GM13976 (cell line): ENCODE measurements at regions not wholly inside any gene's neighbourhood (a gene's known extent, or its start where the extent isn't known, plus 50 kb on each side); places are given as distances from the start of the nearest gene placed in this dataset.

Experiments
- DNase-seq: peaks from one replicate; pipeline ENCODE4 v3.0.0; 2012; ENCODE audit warnings: low spot score
- CTCF ChIP-seq: IDR thresholded peaks from 2 replicates; pipeline ENCODE4 v1.5.1; 2012; ENCODE audit warnings: borderline replicate concordance, mild to moderate bottlenecking; ENCODE audit not compliant: insufficient read depth; ENCODE audit errors: extremely low read depth, missing control alignments, control extremely low read depth
- in situ Hi-C: fragments of 300-500 bp; cut with MboI; formaldehyde crosslinking; loops from one replicate; pipeline ENCODE4 v1.12.0; 2022; ENCODE audit warnings: low sequenced_read_pairs, mixed read lengths, inconsistent platforms; ENCODE audit not compliant: unreplicated experiment

DNA sequence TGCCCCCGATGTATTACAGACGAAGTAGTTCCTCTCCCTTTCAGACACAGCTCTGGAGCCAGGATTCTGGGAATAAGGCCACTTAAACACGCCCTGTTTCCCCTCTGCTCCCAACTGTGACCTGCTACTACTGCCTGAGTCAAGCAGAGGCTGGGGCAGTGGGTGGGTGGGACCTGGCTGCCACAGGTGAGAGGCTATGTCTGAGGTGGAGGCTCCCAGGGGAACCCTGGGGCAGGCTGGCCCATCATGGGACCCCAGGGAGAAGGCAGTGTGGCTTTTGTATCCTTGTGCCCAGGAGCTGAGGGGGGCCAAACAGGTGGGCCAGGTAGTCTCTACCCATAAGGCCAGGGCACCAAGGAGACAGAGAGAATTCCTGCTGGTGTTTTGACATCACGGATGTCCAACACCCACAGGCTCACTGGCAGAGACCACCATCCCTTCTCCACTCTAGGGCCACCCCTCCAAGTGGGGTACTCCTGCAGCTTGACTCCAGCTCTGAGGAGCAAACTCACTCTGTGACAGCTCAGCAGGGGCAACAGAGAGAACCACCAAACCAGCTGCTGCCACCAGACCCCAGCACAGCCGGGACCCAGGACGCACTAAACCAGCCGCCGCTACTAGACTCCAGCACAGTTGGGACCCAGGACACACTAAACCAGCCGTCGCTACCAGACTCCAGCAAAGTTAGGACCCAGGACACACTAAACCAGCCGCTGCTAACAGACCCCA lies 105.3 kb upstream of the SMURF2 start:
- TF ChIP-seq CTCF = no peak
- DNase-seq = no peak
- in situ Hi-C loops = no loop called here

- in situ Hi-C loops = no loop called here
- TF ChIP-seq CTCF = no peak
These were observed 103.2 kb upstream of the SMURF2 start for GRCh38 chr17:64765191-64765889.

GRCh38 chr17:64750891-64751677 lies 89.0 kb upstream of the SMURF2 start:
- in situ Hi-C loops = no loop called here
- no peak for DNase-seq
- no peak for TF ChIP-seq CTCF

More at GRCh38 chr17:64765191-64765889, 103.2 kb upstream of the SMURF2 start:
- no peak for DNase-seq

GRCh38 chr17:64750478-64750877 lies 88.4 kb upstream of the SMURF2 start:
- in situ Hi-C loops = no loop called here
- no peak for DNase-seq
- TF ChIP-seq CTCF = no peak

DNA sequence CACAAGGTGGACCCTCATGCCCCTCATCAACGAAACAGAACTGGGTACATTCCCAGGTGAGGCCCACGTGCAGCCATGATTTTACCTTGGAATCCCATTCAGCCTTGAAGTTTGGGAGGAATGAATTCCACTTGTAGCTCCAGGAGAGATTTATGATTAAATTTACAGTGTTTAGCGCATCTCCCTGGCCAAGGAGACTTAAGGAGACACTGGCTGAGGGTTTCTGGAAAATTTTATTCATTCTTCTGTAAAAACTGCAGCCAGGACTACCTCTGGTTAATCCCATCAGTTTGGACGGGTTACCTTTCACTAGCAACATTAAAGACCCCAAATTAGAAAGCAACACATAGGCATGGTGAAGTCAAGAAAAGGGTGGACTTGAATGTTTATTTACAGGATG lies 87.2 kb upstream of the SMURF2 start:
- in situ Hi-C loops = no loop called here
- no peak for TF ChIP-seq CTCF
- no peak for DNase-seq

DNA sequence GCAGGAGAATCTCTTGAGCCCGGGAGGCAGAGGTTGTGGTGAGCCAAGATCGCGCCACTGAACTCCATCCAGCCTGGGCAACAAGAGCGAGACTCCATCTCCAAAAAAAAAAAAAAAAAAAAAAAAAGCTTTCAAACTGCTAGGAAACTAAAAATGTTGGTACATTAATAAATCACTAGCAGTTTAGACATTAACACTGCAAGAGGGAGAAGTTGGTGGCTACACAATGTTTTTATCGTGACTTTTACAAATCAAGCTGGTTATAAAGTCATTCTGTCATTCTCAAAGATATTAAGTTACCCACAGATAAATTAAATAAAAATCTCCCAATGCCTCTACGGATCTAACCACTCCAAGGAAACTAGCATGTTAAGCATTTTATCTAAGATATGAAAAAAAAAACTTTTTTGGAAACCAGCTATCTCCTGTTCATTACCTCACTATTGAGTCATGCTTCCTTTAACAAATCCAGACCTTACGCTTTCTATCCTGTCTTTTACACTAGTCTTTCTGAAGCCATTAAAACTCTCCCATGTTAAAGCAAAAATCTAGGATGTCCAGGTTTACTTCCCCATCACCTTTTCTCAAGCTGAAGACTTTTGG lies 85.9 kb upstream of the SMURF2 start:
- in situ Hi-C loops = no loop called here
- DNase-seq = no peak
- no peak for TF ChIP-seq CTCF
